KBM-7 (cell line): ENCODE measurements at regions not wholly inside any gene's neighbourhood (a gene's known extent, or its start where the extent isn't known, plus 50 kb on each side); places are given as distances from the start of the nearest gene placed in this dataset.
"Not testable (repeated sequence)": the region's sequence is repeated elsewhere in the genome, so short reads cannot be mapped to it uniquely, and the experiment has no call there.

Source experiments
- DNase-seq: peaks from one replicate; pipeline ENCODE4 v3.0.0-alpha.2; 2015
- in situ Hi-C: fragments of 300-500 bp; cut with MboI; formaldehyde crosslinking; loops from 2 replicates; pipeline ENCODE4 v1.14.3; 2020; ENCODE audit warnings: low sequenced_read_pairs, low pct_unique_long_range_greater_than_20kb, mixed read lengths

GRCh38 chr10:36488579-36488978, 636.8 kb upstream of the ANKRD30A start:
- in situ Hi-C loops: no loop called here
- DNase-seq: no peak

DNA sequence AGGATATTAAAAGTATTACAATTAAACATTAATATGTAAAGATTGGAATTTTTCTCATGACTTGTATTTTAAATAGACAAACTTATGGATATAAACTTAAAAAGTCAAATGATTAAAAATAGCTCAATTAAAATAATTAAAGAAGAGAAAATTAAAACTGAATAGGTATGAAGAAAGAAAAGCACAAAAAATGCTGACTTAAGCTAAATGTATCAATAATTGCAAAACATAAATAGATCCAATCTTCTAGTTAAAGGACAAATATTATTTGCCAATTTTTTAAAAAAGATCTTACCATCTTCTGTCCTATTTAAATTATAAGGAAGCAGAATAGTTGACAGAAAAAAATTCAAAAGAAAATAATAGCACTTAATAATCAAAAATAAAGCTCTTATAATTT, 646.3 kb upstream of the ANKRD30A start:
- no peak for DNase-seq
- in situ Hi-C loops: no loop called here

- DNase-seq: no peak
- in situ Hi-C loops: no loop called here
Observed at GRCh38 chr10:36476399-36476798, 649.0 kb upstream of the ANKRD30A start.

DNA sequence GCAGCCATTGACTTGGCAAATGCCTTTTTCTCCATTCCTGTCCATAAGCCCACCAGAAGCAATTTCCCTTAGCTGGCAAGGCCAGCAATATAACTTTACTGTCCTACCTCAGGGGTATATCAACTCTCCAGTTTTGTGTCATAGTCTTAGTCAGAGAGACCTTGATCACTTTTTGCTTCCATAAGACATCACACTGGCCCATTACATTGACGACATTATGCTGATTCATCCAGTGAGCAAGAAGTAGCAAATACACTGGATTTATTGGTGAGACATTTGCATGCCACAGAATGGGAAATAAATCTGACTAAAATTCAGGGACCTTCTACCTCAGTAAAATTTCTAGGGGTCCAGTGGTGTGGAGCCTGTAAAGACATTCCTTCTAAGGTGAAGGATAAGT, 649.7 kb upstream of the ANKRD30A start:
- in situ Hi-C loops: no loop called here
- DNase-seq: no peak

- in situ Hi-C loops: no loop called here
- DNase-seq: no peak
Observed at GRCh38 chr10:36474456-36474855, 650.9 kb upstream of the ANKRD30A start.

- no peak for DNase-seq
- in situ Hi-C loops: no loop called here
Observed at GRCh38 chr10:36473122-36473521, 652.3 kb upstream of the ANKRD30A start.

DNA sequence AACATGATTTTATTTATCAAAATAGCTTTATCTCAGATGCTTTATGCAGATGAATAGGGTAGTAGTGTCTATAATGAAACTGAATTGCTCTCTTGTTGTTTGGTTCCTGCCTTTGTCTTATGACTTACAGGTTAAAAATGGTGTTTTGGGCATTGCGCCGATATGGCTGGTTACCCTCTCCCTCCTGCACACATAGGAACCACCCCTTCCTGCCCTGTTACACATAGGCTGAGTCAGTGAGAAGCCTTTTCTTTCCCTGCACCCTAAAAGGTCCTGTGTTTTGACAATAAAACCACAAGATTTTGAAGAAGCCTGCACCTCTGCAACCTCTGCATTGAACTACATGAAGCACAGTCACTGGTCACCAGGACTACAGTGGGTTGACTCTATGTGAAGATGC, 655.8 kb upstream of the ANKRD30A start:
- DNase-seq: no peak
- in situ Hi-C loops: no loop called here

- in situ Hi-C loops: no loop called here
- no peak for DNase-seq
Observed at GRCh38 chr10:36468620-36469019, 656.8 kb upstream of the ANKRD30A start.

- in situ Hi-C loops: no loop called here
- DNase-seq: no peak
Observed at GRCh38 chr10:36465604-36466379, 659.6 kb upstream of the ANKRD30A start.

DNA sequence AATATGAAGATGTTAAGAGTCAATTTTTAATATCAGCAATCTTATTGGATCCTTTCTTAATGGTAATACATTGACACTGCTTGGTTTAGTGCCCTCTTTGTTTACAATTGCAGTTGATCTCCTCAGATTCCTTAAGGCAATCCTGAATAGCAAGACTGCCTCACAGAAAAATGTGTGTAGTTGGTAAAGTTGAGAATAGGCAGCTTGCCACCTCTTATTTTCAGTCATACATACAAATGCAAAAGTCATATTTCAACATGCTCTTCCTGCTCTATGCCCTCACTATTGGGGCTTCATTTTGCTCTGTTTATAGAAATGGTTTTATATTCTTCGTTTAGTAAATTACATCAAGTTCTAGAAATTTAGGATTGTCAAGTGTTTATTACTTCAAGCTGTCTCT, 661.1 kb upstream of the ANKRD30A start:
- no peak for DNase-seq
- in situ Hi-C loops: no loop called here

DNA sequence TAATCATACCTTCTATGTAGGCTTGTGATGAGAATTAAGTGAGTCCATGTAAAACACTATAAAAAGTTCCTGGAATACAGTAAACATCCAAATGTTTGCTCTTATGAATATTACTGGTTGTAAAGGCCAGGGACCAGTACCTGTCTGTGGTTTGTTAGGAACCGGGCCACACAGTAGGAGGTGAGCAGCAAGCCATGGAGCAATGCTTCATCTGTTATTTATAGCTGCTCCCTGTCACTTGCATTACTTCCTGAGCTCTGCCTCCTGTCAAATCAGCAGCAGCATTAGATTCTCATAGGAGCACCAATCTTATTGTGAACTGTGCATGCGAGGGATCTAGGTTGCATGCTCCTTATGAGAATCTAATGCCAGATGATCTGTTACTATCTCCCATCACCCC, 662.0 kb upstream of the ANKRD30A start:
- DNase-seq: no peak
- in situ Hi-C loops: no loop called here

DNA sequence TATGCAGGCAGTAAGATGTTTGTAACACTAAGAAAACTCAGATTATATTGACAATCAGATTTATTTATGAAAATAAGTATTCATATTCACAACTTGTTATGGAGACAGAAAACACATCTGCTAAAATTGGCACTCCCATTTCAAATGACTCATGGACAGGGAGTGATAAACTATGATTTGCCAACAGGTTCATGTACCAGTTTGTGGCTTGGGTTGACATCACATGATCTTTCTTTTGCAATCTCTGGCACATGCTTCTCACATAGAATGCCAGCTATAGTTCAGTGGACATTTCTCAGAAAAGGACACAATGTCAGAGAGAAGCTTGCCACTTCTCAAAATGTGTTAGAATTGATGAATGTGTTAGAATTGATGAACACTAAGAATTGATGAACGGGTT, 663.2 kb upstream of the ANKRD30A start:
- in situ Hi-C loops: no loop called here
- DNase-seq: no peak

GRCh38 chr10:36458437-36458836, 667.0 kb upstream of the ANKRD30A start:
- in situ Hi-C loops, DNase-seq: not testable (repeated sequence)

GRCh38 chr10:36457751-36458150, 667.6 kb upstream of the ANKRD30A start:
- in situ Hi-C loops: no loop called here
- no peak for DNase-seq

GRCh38 chr10:36455526-36456133, 669.8 kb upstream of the ANKRD30A start:
- in situ Hi-C loops: no loop called here
- no peak for DNase-seq

DNA sequence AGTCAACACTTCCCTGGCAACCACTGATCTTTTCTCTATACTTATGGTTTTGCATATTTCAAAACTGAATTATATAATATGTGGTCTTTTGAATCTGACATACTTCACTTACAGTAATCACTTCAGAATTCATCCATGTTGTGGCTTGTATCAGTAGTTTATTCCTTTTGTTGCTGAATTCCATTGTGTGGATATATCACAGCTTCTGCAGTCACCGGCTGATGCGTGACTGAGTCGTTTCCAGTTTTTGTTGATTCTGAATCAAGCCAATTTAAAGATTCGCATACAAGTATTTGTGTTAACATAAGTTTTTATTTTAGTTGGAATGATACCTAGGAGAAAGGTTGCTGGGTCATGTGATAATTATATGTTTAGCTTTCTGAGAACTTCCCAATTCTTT, 672.5 kb upstream of the ANKRD30A start:
- DNase-seq: no peak
- in situ Hi-C loops: no loop called here

- in situ Hi-C loops: no loop called here
- no peak for DNase-seq
Observed at GRCh38 chr10:36451391-36451970, 673.9 kb upstream of the ANKRD30A start.

DNA sequence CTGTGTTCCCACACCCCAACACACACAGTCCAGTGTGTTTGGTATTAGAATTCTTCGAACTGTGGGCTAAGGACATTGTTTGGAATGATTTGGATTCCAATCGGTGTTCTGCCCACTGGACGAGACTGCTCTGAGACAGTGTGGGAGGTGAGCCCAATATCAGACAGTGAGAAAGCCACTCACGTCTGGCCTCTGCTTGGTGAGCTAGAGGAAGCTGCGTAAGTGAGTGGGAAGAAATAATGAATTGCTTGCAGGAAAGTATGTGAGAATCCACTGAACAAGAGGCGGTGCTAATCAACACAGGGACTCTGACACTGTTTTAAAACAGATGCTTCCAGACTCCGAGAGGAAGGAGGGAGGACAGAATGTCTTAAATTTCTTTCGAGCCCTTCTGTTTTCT, 675.0 kb upstream of the ANKRD30A start:
- DNase-seq: no peak

DNA sequence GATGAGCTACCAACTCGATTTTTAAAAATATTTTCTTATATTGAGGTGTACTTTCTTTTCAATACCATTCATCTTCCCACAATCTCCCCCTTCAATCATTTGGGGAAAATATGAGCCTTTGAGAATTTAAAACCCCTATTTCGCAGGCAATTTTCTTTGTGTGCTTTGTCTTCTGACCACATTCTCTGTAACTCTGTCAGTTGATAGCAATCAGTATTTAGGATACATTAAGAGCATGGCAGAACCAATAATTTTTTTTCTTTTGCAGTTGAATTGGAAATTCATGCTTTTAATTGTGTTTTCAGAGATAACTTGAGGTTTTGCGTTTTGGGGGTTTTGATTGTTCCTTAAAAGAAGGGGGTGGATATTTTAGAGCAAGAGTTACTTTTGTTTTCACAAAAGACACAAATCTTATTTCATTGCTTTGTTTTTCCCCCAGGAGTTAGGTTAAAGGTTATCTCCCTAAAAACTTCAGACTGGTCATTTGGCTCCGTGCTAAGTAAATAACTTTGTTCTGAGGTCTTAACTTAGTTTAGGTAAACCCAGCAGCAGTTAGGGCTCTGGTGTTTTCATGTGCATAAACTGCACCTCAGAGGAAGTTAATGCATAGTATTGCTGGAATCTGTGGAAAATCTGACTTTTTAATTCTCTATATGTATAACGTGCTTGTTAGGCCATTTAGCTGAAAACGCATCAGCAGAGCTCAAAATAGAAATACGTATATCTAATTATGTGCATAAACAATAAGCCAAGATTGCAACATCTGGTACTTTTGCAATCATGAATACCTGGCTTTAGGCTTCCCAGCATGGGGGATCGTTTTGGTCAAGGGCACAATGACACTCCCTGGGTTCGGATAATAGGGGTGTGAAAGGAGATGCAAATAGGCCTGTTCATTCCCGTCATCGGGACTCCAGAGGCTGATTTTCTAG, 676.4 kb upstream of the ANKRD30A start:
- in situ Hi-C loops: no loop called here
- DNase-seq: no peak

More for the DNA sequence above, 675.0 kb upstream of the ANKRD30A start:
- in situ Hi-C loops: no loop called here

- no peak for DNase-seq
- in situ Hi-C loops: no loop called here
Observed at GRCh38 chr10:36446881-36447280, 678.5 kb upstream of the ANKRD30A start.
